ENCODE measurements at regions not wholly inside any gene's neighbourhood (a gene's known extent, or its start where the extent isn't known, plus 50 kb on each side); places are given as distances from the start of the nearest gene placed in this dataset.

- Histone ChIP-seq H3K4me3 (ENCODE audit: low read depth in 2 of 2, low read length in 2 of 2) (no peak overlapping the region), H3K9me3 (ENCODE audit: control insufficient read depth, insufficient read depth, low read depth, low read length) (no peaks in the 10 kb centered on the region), H3K36me3 (ENCODE audit: control insufficient read depth, insufficient read depth, low read length) (no peaks in the 10 kb centered on the region), H3K27ac (ENCODE audit: low read length) (no peak overlapping the region), H3K4me1 (ENCODE audit: control insufficient read depth, insufficient read depth, low read length) (no peaks in the 10 kb centered on the region), H3K27me3 (ENCODE audit: control insufficient read depth, insufficient read depth, low read length) (no peaks in the 10 kb centered on the region)
- intact Hi-C loops (cut with micrococcal nuclease; ENCODE audit: unreplicated experiment): no loop called here
- TF ChIP-seq CTCF (IDR thresholded peaks at IDR 0.05) (no peak), SIN3A (IDR thresholded peaks at IDR 0.05; ENCODE audit: borderline replicate concordance, insufficient read depth, low read depth, low read length) (no peak), POLR2AphosphoS5 (IDR thresholded peaks at IDR 0.05; ENCODE audit: low read depth, low read length) (no peak), REST (IDR thresholded peaks at IDR 0.05; ENCODE audit: insufficient read depth in 1 of 2, low read depth in 2 of 2, low read length in 1 of 2) (no peak), TCF7L2 (IDR thresholded peaks at IDR 0.05; ENCODE audit: low read depth, low read length) (no peak)
- ChIA-PET CTCF (no interaction called here), POLR2A (no interaction called here)
- BruUV-seq (replicated peaks): no TSS peak
- in situ Hi-C loops (cut with HindIII; ENCODE audit: low pct_unique_long_range_greater_than_20kb, low sequenced_read_pairs): no loop called here
- DNase-seq (ENCODE audit: low read depth, low spot score): no peak
- no peak for ATAC-seq
These were observed 70.5 kb upstream of the FAT3 start for GRCh38 chr11:92154110-92154509.

GRCh38 chr11:92153542-92153941 is 71.1 kb upstream of the FAT3 start:
- Histone ChIP-seq H3K9me3 (ENCODE audit: control insufficient read depth, insufficient read depth, low read depth, low read length) (no peaks in the 10 kb centered on the region), H3K27ac (ENCODE audit: low read length) (no peak overlapping the region), H3K4me1 (ENCODE audit: control insufficient read depth, insufficient read depth, low read length) (no peaks in the 10 kb centered on the region), H3K36me3 (ENCODE audit: control insufficient read depth, insufficient read depth, low read length) (no peaks in the 10 kb centered on the region), H3K4me3 (ENCODE audit: low read depth in 2 of 2, low read length in 2 of 2) (no peak overlapping the region), H3K27me3 (ENCODE audit: control insufficient read depth, insufficient read depth, low read length) (no peaks in the 10 kb centered on the region)
- ChIA-PET CTCF (no interaction called here), POLR2A (no interaction called here)
- ATAC-seq: no peak
- no peak for DNase-seq (ENCODE audit: low read depth, low spot score)
- intact Hi-C loops (cut with micrococcal nuclease; ENCODE audit: unreplicated experiment): no loop called here
- no TSS peak for BruUV-seq (replicated peaks)
- TF ChIP-seq CTCF (IDR thresholded peaks at IDR 0.05) (no peak), REST (IDR thresholded peaks at IDR 0.05; ENCODE audit: insufficient read depth in 1 of 2, low read depth in 2 of 2, low read length in 1 of 2) (no peak), TCF7L2 (IDR thresholded peaks at IDR 0.05; ENCODE audit: low read depth, low read length) (no peak), SIN3A (IDR thresholded peaks at IDR 0.05; ENCODE audit: borderline replicate concordance, insufficient read depth, low read depth, low read length) (no peak), POLR2AphosphoS5 (IDR thresholded peaks at IDR 0.05; ENCODE audit: low read depth, low read length) (no peak)
- in situ Hi-C loops (cut with HindIII; ENCODE audit: low pct_unique_long_range_greater_than_20kb, low sequenced_read_pairs): no loop called here
